Subcutaneous abdominal adipose tissue (tissue), 5 donors: ENCODE measurements at regions not wholly inside any gene's neighbourhood (a gene's known extent, or its start where the extent isn't known, plus 50 kb on each side); places are given as distances from the start of the nearest gene placed in this dataset.

Experiments
- H3K27ac ChIP-seq: one replicate; pipeline ENCODE4 v1.7.0; 2013; ENCODE audit warnings: low read depth, mild to moderate bottlenecking, inconsistent platforms, low read length, moderate library complexity
- H3K27me3 ChIP-seq, 5 donors: one replicate each; pipeline ENCODE4 v1.7.0; 2013; ENCODE audit warnings: low read length in 5 of 5, inconsistent platforms in 1 of 5; ENCODE audit not compliant: control insufficient read depth in 5 of 5, insufficient read depth in 4 of 5
- H3K36me3 ChIP-seq, 5 donors: one replicate each; pipeline ENCODE4 v1.7.0; 2013; ENCODE audit warnings: low read length in 5 of 5; ENCODE audit not compliant: control insufficient read depth in 5 of 5, insufficient read depth in 5 of 5
- H3K4me1 ChIP-seq, 5 donors: one replicate each; pipeline ENCODE4 v1.7.0; 2013; ENCODE audit warnings: low read length in 5 of 5, mild to moderate bottlenecking in 3 of 5, moderate library complexity in 1 of 5; ENCODE audit not compliant: control insufficient read depth in 5 of 5, insufficient read depth in 5 of 5
- H3K4me3 ChIP-seq, 5 donors: one replicate each; pipeline ENCODE4 v1.7.0; 2013; ENCODE audit warnings: low read length in 5 of 5, low read depth in 1 of 5
- H3K9ac ChIP-seq, 5 donors: one replicate each; pipeline ENCODE4 v1.7.0; 2013; ENCODE audit warnings: low read length in 5 of 5, mild to moderate bottlenecking in 4 of 5, moderate library complexity in 3 of 5
- H3K9me3 ChIP-seq, 5 donors: one replicate each; pipeline ENCODE4 v1.7.0; 2013; ENCODE audit warnings: low read length in 5 of 5; ENCODE audit not compliant: control insufficient read depth in 5 of 5
- donor health status: healthy.
- donor health status: healthy.
- donor health status: healthy.
- donor health status: healthy.
- donor health status: healthy.

DNA sequence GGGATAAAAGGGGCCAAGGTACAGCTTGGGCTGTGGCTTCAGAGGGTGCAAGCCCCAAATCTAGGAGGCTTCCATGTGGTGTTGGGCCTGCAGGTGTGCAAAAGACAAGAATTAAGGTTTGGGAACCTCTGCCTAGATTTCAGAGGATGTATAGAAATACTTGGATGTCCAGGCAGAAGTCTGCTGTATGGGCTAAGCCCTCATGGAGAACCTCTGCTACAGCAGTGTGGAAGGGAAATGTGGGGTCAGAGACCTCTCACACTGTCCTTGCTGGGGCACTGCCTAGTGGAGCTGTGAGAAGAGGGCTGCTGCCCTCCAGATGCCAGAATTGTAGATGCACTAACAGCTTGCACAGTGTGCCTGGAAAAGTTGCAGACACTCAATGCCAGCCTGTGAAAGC lies 880.6 kb upstream of the ID2 start:
- Histone ChIP-seq H3K4me1 (no peaks in the 10 kb centered on the region), H3K27me3 (peaks cover 0 to 2% (median 0%) of the 10 kb centered on the region in 5 donors), H3K9ac (no peak overlapping the region), H3K4me3 (no peak overlapping the region), H3K9me3 (peaks cover 0 to 6% (median 5%) of the 10 kb centered on the region in 5 donors), H3K36me3 (no peaks in the 10 kb centered on the region), H3K27ac (no peak overlapping the region)

DNA sequence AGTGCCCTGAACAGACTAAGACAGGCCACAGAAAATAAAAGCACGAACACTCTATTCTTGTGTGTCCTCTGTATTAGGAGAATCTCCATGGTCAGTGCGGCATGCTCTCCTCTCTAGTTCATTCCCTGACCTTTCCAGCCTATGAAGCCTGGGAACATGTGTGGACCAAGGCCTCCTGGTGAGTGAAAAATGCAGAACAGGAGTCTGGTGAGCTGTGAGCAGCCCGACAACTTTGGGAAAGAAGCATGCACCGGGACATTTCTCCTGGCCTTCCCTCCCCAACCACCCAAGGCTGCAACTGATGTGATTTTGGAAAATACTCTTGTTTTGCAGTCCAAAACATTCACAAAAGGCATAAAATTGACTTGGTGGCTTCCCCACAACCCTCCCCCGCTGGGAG lies 878.3 kb upstream of the ID2 start:
- Histone ChIP-seq H3K27ac (no peak overlapping the region), H3K9ac (no peak overlapping the region), H3K4me3 (no peak overlapping the region), H3K27me3 (peaks cover 0 to 2% (median 0%) of the 10 kb centered on the region in 5 donors), H3K36me3 (no peaks in the 10 kb centered on the region), H3K4me1 (no peaks in the 10 kb centered on the region), H3K9me3 (peaks cover 0 to 6% (median 5%) of the 10 kb centered on the region in 5 donors)

DNA sequence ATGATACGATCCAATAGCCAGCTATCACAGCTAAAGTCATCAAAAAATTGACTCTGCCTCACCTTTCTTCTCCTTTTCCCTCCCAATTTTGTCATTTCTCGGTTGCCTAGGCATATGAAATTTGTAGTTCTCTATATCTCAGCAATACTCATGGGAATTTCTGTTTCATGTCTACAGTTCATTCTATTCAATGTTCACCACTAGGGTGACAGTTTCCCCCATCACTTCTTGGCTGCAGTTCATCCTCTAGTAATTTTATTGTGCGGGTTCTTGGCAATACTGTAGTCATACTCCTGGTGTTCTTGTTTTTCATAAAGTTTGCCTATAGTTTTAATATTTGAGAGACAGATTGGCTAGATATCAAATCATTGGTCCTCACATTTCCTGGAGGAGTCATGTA lies 872.2 kb upstream of the ID2 start:
- Histone ChIP-seq H3K4me1 (no peaks in the 10 kb centered on the region), H3K9me3 (no peaks in the 10 kb centered on the region), H3K4me3 (no peak overlapping the region), H3K36me3 (no peaks in the 10 kb centered on the region), H3K9ac (no peak overlapping the region), H3K27ac (no peak overlapping the region), H3K27me3 (no peaks in the 10 kb centered on the region)

GRCh38 chr2:7811073-7811472 lies 870.8 kb upstream of the ID2 start:
- Histone ChIP-seq H3K4me3 (no peak overlapping the region), H3K27ac (no peak overlapping the region), H3K4me1 (no peaks in the 10 kb centered on the region), H3K9me3 (no peaks in the 10 kb centered on the region), H3K27me3 (no peaks in the 10 kb centered on the region), H3K36me3 (no peaks in the 10 kb centered on the region), H3K9ac (no peak overlapping the region)

DNA sequence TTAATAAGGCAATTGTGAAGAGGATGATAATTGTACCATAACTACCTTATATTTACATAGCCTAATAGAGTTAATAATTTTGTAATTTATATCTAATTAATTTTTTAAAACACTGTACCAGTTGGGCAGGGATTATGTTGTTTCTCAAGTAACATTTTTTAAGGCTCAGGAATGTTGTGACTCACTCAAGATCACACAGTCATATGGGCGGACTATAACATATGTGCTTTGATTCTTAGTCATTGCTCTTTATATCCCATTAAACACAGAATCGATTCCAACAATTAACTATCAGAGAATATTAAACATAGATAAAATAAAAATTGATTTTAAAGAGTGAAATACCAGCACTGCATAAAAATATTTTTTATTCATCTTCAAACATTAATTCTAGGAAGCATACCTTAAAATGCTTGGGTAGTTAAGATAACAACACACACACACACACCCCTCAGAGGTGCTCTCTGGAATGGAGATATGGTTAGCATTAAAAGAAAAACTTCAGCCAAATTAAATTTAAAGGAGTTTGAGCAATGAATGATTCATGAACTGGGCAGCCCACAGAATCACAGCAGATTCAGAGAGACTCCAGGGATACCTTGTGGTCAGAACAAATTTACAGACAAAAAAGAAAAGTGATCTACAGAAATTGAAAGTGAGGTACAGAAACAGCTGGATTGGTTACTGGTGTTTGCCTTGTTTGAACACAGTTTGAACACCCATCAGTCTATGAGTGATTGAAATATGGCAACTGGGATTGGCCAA lies 869.4 kb upstream of the ID2 start:
- Histone ChIP-seq H3K9me3 (no peaks in the 10 kb centered on the region), H3K4me3 (no peak overlapping the region), H3K27me3 (no peaks in the 10 kb centered on the region), H3K4me1 (no peaks in the 10 kb centered on the region), H3K36me3 (no peaks in the 10 kb centered on the region), H3K9ac (no peak overlapping the region), H3K27ac (no peak overlapping the region)

DNA sequence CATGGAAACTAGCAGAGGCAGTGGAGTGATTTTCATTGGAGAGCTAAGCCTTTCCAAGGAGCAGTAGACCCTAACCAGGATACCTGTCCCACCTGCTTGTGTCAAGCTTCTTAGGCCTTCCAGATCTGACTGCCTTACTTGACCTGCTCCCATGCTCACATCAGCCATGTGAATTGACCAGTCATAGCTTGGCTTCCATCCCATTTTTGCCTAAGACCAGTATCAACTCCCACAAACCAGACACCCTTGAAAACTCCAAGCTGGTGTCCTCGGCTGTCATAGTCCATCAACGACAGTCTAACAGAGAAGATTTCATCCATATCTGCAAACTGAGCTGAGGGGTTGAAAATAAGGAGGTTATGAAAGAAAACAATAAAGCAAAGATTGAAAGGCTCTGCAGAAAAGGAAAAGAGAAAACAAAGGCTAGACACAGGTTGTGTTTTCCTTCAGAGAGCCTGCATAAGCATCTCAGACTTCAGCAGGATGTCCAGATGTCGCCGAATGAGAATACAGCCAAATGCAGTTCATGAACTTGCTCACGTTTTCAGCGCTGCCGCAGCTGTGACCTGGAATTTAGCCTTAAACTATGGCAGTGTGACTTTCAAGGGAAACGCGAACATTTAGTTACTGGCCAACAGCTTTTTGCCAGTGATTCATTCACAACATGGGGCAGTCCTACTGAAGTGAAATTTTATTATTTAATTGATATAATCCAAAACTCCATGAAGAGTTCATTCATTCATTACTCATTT lies 868.1 kb upstream of the ID2 start:
- Histone ChIP-seq H3K9ac (no peak overlapping the region), H3K9me3 (no peaks in the 10 kb centered on the region), H3K27me3 (no peaks in the 10 kb centered on the region), H3K4me1 (no peaks in the 10 kb centered on the region), H3K4me3 (no peak overlapping the region), H3K27ac (no peak overlapping the region), H3K36me3 (no peaks in the 10 kb centered on the region)

DNA sequence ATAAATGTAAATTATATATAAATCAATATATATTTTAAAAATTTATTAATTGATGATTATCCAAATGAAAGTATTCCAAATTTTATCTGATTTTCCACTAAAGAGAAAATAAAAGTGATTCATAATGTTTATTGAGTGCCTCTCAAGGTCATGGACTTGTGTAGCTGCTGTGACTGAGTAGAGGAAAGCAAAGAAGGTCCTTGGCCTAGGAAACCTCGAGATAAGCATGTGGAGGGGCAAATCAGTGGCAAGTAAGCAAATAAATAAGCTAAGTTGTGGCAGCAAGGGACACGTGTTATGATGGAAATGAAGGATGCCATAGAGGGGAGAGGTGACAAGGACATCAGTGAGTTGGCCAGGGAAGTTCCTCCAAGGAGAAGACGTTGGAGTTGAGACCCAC lies 866.1 kb upstream of the ID2 start:
- Histone ChIP-seq H3K4me3 (no peak overlapping the region), H3K36me3 (no peaks in the 10 kb centered on the region), H3K9ac (no peak overlapping the region), H3K4me1 (no peaks in the 10 kb centered on the region), H3K27me3 (no peaks in the 10 kb centered on the region), H3K9me3 (no peaks in the 10 kb centered on the region), H3K27ac (no peak overlapping the region)

GRCh38 chr2:7816233-7816632 lies 865.6 kb upstream of the ID2 start:
- H3K36me3 ChIP-seq: no peaks in the 10 kb centered on the region
- H3K4me1 ChIP-seq: no peaks in the 10 kb centered on the region
- H3K9me3 ChIP-seq: no peaks in the 10 kb centered on the region
- no peak overlapping the region for H3K9ac ChIP-seq
- H3K4me3 ChIP-seq: no peak overlapping the region
- no peaks in the 10 kb centered on the region for H3K27me3 ChIP-seq
- no peak overlapping the region for H3K27ac ChIP-seq

- no peaks in the 10 kb centered on the region for H3K27me3 ChIP-seq
- H3K9ac ChIP-seq: no peak overlapping the region
- H3K4me1 ChIP-seq: no peaks in the 10 kb centered on the region
- H3K27ac ChIP-seq: no peak overlapping the region
- H3K4me3 ChIP-seq: no peak overlapping the region
- no peaks in the 10 kb centered on the region for H3K36me3 ChIP-seq
- no peaks in the 10 kb centered on the region for H3K9me3 ChIP-seq
These were observed 864.9 kb upstream of the ID2 start for GRCh38 chr2:7816944-7817343.

DNA sequence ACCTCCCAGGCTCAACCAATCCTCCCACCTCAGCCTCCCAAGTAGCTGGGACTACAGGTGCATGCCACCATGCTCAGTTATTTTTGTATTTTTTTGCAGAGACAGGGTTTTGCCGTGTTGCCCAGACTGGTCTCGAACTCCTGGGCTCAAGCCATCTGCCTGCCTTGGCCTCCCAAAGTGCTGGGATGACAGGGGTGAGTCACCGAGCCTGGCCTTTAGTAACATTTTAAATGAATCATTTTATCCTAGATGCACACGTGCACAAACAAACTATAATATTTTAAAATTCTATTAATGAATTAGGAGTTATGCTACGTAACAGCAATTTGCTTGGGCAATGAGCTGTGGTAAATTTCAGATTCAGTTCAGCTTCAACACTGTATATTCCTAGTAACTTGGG lies 862.5 kb upstream of the ID2 start:
- Histone ChIP-seq H3K36me3 (no peaks in the 10 kb centered on the region), H3K9ac (no peak overlapping the region), H3K4me1 (no peaks in the 10 kb centered on the region), H3K4me3 (no peak overlapping the region), H3K27me3 (no peaks in the 10 kb centered on the region), H3K9me3 (no peaks in the 10 kb centered on the region), H3K27ac (no peak overlapping the region)
